HUDEP-2 (cell line): ENCODE measurements at regions not wholly inside any gene's neighbourhood (a gene's known extent, or its start where the extent isn't known, plus 50 kb on each side); places are given as distances from the start of the nearest gene placed in this dataset.

Experiments used
- DNase-seq, 76 experiments: peaks; one replicate each; lab custom pipeline; 2025; ENCODE audit not compliant: unreplicated experiment in 76 of 76; lab: John Stamatoyannopoulos, UW

GRCh38 chr5:25881318-25882036 is 1156.9 kb downstream of the CDH9 start:
- no peak for DNase-seq

GRCh38 chr5:25863811-25864210 is 1174.6 kb downstream of the CDH9 start:
- DNase-seq: no peak

GRCh38 chr5:25862276-25862675 is 1176.1 kb downstream of the CDH9 start:
- DNase-seq: no peak

GRCh38 chr5:25858019-25858418 is 1180.4 kb downstream of the CDH9 start:
- DNase-seq: peak in 2 of 76 experiments; percentile 0

- DNase-seq: no peak
These were observed 1187.1 kb downstream of the CDH9 start for GRCh38 chr5:25851301-25851700.

- no peak for DNase-seq
These were observed 1187.8 kb downstream of the CDH9 start for GRCh38 chr5:25850581-25850980.

- no peak for DNase-seq
These were observed 1189.1 kb downstream of the CDH9 start for GRCh38 chr5:25849270-25849669.

- no peak for DNase-seq
These were observed 1178.6 kb upstream of the CDH10 start for GRCh38 chr5:25823330-25823873.
